ENCODE measurements at regions not wholly inside any gene's neighbourhood (a gene's known extent, or its start where the extent isn't known, plus 50 kb on each side); places are given as distances from the start of the nearest gene placed in this dataset.
"Not testable (repeated sequence)": the region's sequence is repeated elsewhere in the genome, so short reads cannot be mapped to it uniquely, and the experiment has no call there.

GRCh38 chr3:35263477-35263876, 375.8 kb upstream of the ARPP21 start:
- no peaks in the 10 kb centered on the region for H3K4me1 ChIP-seq (ENCODE audit: control insufficient read depth in 1 of 2, extremely low read depth in 1 of 2, insufficient read depth in 2 of 2, low read length in 2 of 2)
- Mint-ChIP-seq H3K4me3 (no peak overlapping the region), H3K36me3 (no peaks in the 10 kb centered on the region), H3K4me1 (no peaks in the 10 kb centered on the region), H3K27me3 (no peaks in the 10 kb centered on the region), H3K9me3 (peaks cover 0 to 7% (median 4%) of the 10 kb centered on the region in 3 donors), H3K27ac (no peak overlapping the region)
- H3K27me3 ChIP-seq (replicated peaks in 1 of 2; ENCODE audit: control insufficient read depth in 2 of 2, extremely low read depth in 1 of 2, insufficient read depth in 2 of 2, low read length in 1 of 2) = no peaks in the 10 kb centered on the region
- ChIA-PET CTCF (no interaction called here), POLR2A (no interaction called here)
- no peak overlapping the region for H3K4me3 ChIP-seq (ENCODE audit: control insufficient read depth in 1 of 2, extremely low read depth in 1 of 2, low read length in 1 of 2)
- DNase-seq (no peak), ATAC-seq (replicated peaks in 1 of 4) (no peak)
- H3K36me3 ChIP-seq (ENCODE audit: control insufficient read depth in 2 of 2, extremely low read depth in 1 of 2, insufficient read depth in 1 of 2, low read length in 1 of 2) = no peaks in the 10 kb centered on the region
- no peaks in the 10 kb centered on the region for H3K9me3 ChIP-seq
- WGBS (ENCODE audit: insufficient coverage) = no CpG with 5 or more reads among the region's 1 CpG
- H3K27ac ChIP-seq (ENCODE audit: low read length) = no peak overlapping the region

GRCh38 chr3:35266065-35266464, 373.3 kb upstream of the ARPP21 start:
- no CpG with 5 or more reads among the region's 12 CpGs for WGBS (ENCODE audit: insufficient coverage)
- H3K27ac Mint-ChIP-seq; H3K27ac ChIP-seq (ENCODE audit: low read length); H3K4me1 Mint-ChIP-seq; DNase-seq; ATAC-seq (replicated peaks in 1 of 4); H3K36me3 ChIP-seq (ENCODE audit: control insufficient read depth in 2 of 2, extremely low read depth in 1 of 2, insufficient read depth in 1 of 2, low read length in 1 of 2); POLR2A ChIA-PET; H3K27me3 Mint-ChIP-seq; CTCF ChIA-PET; H3K27me3 ChIP-seq (replicated peaks in 1 of 2; ENCODE audit: control insufficient read depth in 2 of 2, extremely low read depth in 1 of 2, insufficient read depth in 2 of 2, low read length in 1 of 2); H3K4me3 Mint-ChIP-seq; H3K4me3 ChIP-seq (ENCODE audit: control insufficient read depth in 1 of 2, extremely low read depth in 1 of 2, low read length in 1 of 2); H3K9me3 ChIP-seq; H3K4me1 ChIP-seq (ENCODE audit: control insufficient read depth in 1 of 2, extremely low read depth in 1 of 2, insufficient read depth in 2 of 2, low read length in 2 of 2); H3K9me3 Mint-ChIP-seq; H3K36me3 Mint-ChIP-seq: not testable (repeated sequence)

- Mint-ChIP-seq H3K9me3 (peaks cover 5 to 18% (median 14%) of the 10 kb centered on the region in 3 donors), H3K4me3 (no peak overlapping the region)
- no peaks in the 10 kb centered on the region for H3K9me3 ChIP-seq
Observed at GRCh38 chr3:35275768-35276167, 363.6 kb upstream of the ARPP21 start.

GRCh38 chr3:35276568-35276967, 362.8 kb upstream of the ARPP21 start:
- POLR2A ChIA-PET = no interaction called here
- Mint-ChIP-seq H3K27ac (no peak overlapping the region), H3K27me3 (no peaks in the 10 kb centered on the region), H3K4me1 (no peaks in the 10 kb centered on the region), H3K4me3 (no peak overlapping the region), H3K36me3 (no peaks in the 10 kb centered on the region), H3K9me3 (peaks cover 11 to 19% (median 19%) of the 10 kb centered on the region in 3 donors)
- ATAC-seq (replicated peaks in 1 of 4) (no peak), DNase-seq (no peak)
- WGBS (ENCODE audit: insufficient coverage) = 31% methylated on average over 1 of the region's 1 CpG
- Histone ChIP-seq H3K9me3 (no peaks in the 10 kb centered on the region), H3K27ac (ENCODE audit: low read length) (no peak overlapping the region), H3K4me3 (ENCODE audit: control insufficient read depth in 1 of 2, extremely low read depth in 1 of 2, low read length in 1 of 2) (no peak overlapping the region), H3K27me3 (replicated peaks in 1 of 2; ENCODE audit: control insufficient read depth in 2 of 2, extremely low read depth in 1 of 2, insufficient read depth in 2 of 2, low read length in 1 of 2) (no peaks in the 10 kb centered on the region), H3K4me1 (ENCODE audit: control insufficient read depth in 1 of 2, extremely low read depth in 1 of 2, insufficient read depth in 2 of 2, low read length in 2 of 2) (no peaks in the 10 kb centered on the region), H3K36me3 (ENCODE audit: control insufficient read depth in 2 of 2, extremely low read depth in 1 of 2, insufficient read depth in 1 of 2, low read length in 1 of 2) (no peaks in the 10 kb centered on the region)
- CTCF ChIA-PET = no interaction called here

More at GRCh38 chr3:35275768-35276167, 363.6 kb upstream of the ARPP21 start:
- ChIA-PET POLR2A (no interaction called here), CTCF (no interaction called here)
- Mint-ChIP-seq H3K36me3 (no peaks in the 10 kb centered on the region), H3K27me3 (no peaks in the 10 kb centered on the region), H3K27ac (no peak overlapping the region), H3K4me1 (no peaks in the 10 kb centered on the region)
- DNase-seq = no peak
- Histone ChIP-seq H3K27me3 (replicated peaks in 1 of 2; ENCODE audit: control insufficient read depth in 2 of 2, extremely low read depth in 1 of 2, insufficient read depth in 2 of 2, low read length in 1 of 2) (no peaks in the 10 kb centered on the region), H3K4me1 (ENCODE audit: control insufficient read depth in 1 of 2, extremely low read depth in 1 of 2, insufficient read depth in 2 of 2, low read length in 2 of 2) (no peaks in the 10 kb centered on the region), H3K4me3 (ENCODE audit: control insufficient read depth in 1 of 2, extremely low read depth in 1 of 2, low read length in 1 of 2) (no peak overlapping the region), H3K27ac (ENCODE audit: low read length) (no peak overlapping the region), H3K36me3 (ENCODE audit: control insufficient read depth in 2 of 2, extremely low read depth in 1 of 2, insufficient read depth in 1 of 2, low read length in 1 of 2) (no peaks in the 10 kb centered on the region)
- no peak for ATAC-seq (replicated peaks in 1 of 4)
- WGBS (ENCODE audit: insufficient coverage) = no CpG with 5 or more reads among the region's 2 CpGs

- POLR2A ChIA-PET = interaction anchor here in 1 of 2 donors (0.7 kb wide), 1 partner anchor 9 kb away, joined by 3 read pairs; no protein-coding TSS in a partner anchor
- ATAC-seq (replicated peaks in 1 of 4) (no peak), DNase-seq (no peak)
- H3K4me1 ChIP-seq (ENCODE audit: control insufficient read depth in 1 of 2, extremely low read depth in 1 of 2, insufficient read depth in 2 of 2, low read length in 2 of 2) = peaks cover 0 to 13% of the 10 kb centered on the region in 2 experiments
- no peak overlapping the region for H3K27ac ChIP-seq (ENCODE audit: low read length)
- H3K9me3 Mint-ChIP-seq = peaks cover 8 to 21% (median 10%) of the 10 kb centered on the region in 3 donors
- no peaks in the 10 kb centered on the region for H3K27me3 Mint-ChIP-seq
- no peak overlapping the region for H3K27ac Mint-ChIP-seq
- CTCF ChIA-PET = no interaction called here
- H3K4me1 Mint-ChIP-seq = peaks cover 2 to 11% (median 3%) of the 10 kb centered on the region in 3 donors
- H3K36me3 ChIP-seq (ENCODE audit: control insufficient read depth in 2 of 2, extremely low read depth in 1 of 2, insufficient read depth in 1 of 2, low read length in 1 of 2) = no peaks in the 10 kb centered on the region
- no peaks in the 10 kb centered on the region for H3K36me3 Mint-ChIP-seq
- no peak overlapping the region for H3K4me3 ChIP-seq (ENCODE audit: control insufficient read depth in 1 of 2, extremely low read depth in 1 of 2, low read length in 1 of 2)
- no CpG with 5 or more reads among the region's 4 CpGs for WGBS (ENCODE audit: insufficient coverage)
- no peaks in the 10 kb centered on the region for H3K9me3 ChIP-seq
- H3K27me3 ChIP-seq (replicated peaks in 1 of 2; ENCODE audit: control insufficient read depth in 2 of 2, extremely low read depth in 1 of 2, insufficient read depth in 2 of 2, low read length in 1 of 2) = no peaks in the 10 kb centered on the region
- H3K4me3 Mint-ChIP-seq = no peak overlapping the region
Observed at GRCh38 chr3:35291471-35292236, 347.7 kb upstream of the ARPP21 start.

GRCh38 chr3:35292568-35292967, 346.8 kb upstream of the ARPP21 start:
- H3K36me3 ChIP-seq (ENCODE audit: control insufficient read depth in 2 of 2, extremely low read depth in 1 of 2, insufficient read depth in 1 of 2, low read length in 1 of 2) = no peaks in the 10 kb centered on the region
- no peak for ATAC-seq (replicated peaks in 1 of 4)
- ChIA-PET POLR2A (interaction anchor here in 1 of 2 donors (0.7 kb wide), 1 partner anchor 10 kb away, joined by 3 read pairs; no protein-coding TSS in a partner anchor), CTCF (no interaction called here)
- no peak overlapping the region for H3K27ac Mint-ChIP-seq
- peaks cover 2 to 11% (median 4%) of the 10 kb centered on the region in 3 donors for H3K4me1 Mint-ChIP-seq
- H3K36me3 Mint-ChIP-seq = no peaks in the 10 kb centered on the region
- DNase-seq = no peak
- no peak overlapping the region for H3K27ac ChIP-seq (ENCODE audit: low read length)
- peaks cover 0 to 17% of the 10 kb centered on the region in 2 experiments for H3K4me1 ChIP-seq (ENCODE audit: control insufficient read depth in 1 of 2, extremely low read depth in 1 of 2, insufficient read depth in 2 of 2, low read length in 2 of 2)
- H3K9me3 Mint-ChIP-seq = peaks cover 8 to 21% (median 10%) of the 10 kb centered on the region in 3 donors
- H3K4me3 Mint-ChIP-seq = no peak overlapping the region
- H3K9me3 ChIP-seq = no peaks in the 10 kb centered on the region
- H3K4me3 ChIP-seq (ENCODE audit: control insufficient read depth in 1 of 2, extremely low read depth in 1 of 2, low read length in 1 of 2) = no peak overlapping the region
- H3K27me3 Mint-ChIP-seq = no peaks in the 10 kb centered on the region
- 60% methylated on average over 2 of the region's 3 CpGs for WGBS (ENCODE audit: insufficient coverage)
- H3K27me3 ChIP-seq (replicated peaks in 1 of 2; ENCODE audit: control insufficient read depth in 2 of 2, extremely low read depth in 1 of 2, insufficient read depth in 2 of 2, low read length in 1 of 2) = no peaks in the 10 kb centered on the region
